OCI-LY3 (cell line): ENCODE measurements at regions not wholly inside any gene's neighbourhood (a gene's known extent, or its start where the extent isn't known, plus 50 kb on each side); places are given as distances from the start of the nearest gene placed in this dataset.

ENCODE experiments used
- EZH2phosphoT487 ChIP-seq: fragments of 200-600 bp; shearing (Covaris generic); IDR thresholded peaks from 2 replicates; pipeline ENCODE4 v1.6.1; 2018; ENCODE audit warnings: antibody characterized with exemption, mixed run types, low read depth
- TF ChIP-seq, protein P1 (sequence below): fragments of 200-600, 300-600 bp; sonication (generic); IDR thresholded peaks from 2 replicates; pipeline ENCODE4 v1.5.1; 2014; ENCODE audit warnings: antibody characterized with exemption, low read length, low read depth

DNA sequence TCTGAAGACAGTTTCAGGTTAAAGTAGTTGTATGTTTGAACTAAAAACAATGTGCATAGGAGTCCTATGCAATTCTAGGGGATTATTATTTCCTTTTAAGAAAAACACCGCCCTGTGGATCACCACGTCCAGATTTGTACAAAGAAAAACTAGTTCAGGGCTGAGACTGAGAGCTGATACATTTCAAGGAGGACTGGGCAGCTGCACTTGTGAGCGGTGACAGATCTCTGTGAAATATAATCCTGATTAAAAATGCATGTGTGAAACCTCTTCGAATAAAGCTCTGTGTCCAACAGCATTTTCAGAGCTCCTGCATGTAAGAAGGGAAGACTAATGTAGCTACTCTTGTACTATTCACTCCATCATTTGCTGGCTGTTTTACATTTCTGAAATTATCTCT, 365.8 kb upstream of the PITX2 start:
- TF ChIP-seq, protein P1, sequence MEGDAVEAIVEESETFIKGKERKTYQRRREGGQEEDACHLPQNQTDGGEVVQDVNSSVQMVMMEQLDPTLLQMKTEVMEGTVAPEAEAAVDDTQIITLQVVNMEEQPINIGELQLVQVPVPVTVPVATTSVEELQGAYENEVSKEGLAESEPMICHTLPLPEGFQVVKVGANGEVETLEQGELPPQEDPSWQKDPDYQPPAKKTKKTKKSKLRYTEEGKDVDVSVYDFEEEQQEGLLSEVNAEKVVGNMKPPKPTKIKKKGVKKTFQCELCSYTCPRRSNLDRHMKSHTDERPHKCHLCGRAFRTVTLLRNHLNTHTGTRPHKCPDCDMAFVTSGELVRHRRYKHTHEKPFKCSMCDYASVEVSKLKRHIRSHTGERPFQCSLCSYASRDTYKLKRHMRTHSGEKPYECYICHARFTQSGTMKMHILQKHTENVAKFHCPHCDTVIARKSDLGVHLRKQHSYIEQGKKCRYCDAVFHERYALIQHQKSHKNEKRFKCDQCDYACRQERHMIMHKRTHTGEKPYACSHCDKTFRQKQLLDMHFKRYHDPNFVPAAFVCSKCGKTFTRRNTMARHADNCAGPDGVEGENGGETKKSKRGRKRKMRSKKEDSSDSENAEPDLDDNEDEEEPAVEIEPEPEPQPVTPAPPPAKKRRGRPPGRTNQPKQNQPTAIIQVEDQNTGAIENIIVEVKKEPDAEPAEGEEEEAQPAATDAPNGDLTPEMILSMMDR = no peak
- TF ChIP-seq EZH2phosphoT487 = no peak
